Upper lobe of left lung (tissue), 6 donors: ENCODE measurements at regions not wholly inside any gene's neighbourhood (a gene's known extent, or its start where the extent isn't known, plus 50 kb on each side); places are given as distances from the start of the nearest gene placed in this dataset.

Experiments
- ATAC-seq, 2 donors: fragments of 200-7000 bp; cut with Tn5 transposase; one replicate each; pipeline ENCODE4 v1.9.1; 2022; ENCODE audit warnings: mild to moderate bottlenecking in 2 of 2, moderate library complexity in 2 of 2; ENCODE audit not compliant: low FRiP score in 2 of 2
- DNase-seq, 2 donors: peaks; one replicate each; pipeline ENCODE4 v3.0.0-alpha.2; 2019 to 2020
- H3K27ac ChIP-seq, 4 donors: fragments of 200-600 bp; sonication (generic); one replicate each; pipeline ENCODE4 v1.5.1; 2016 to 2019
- H3K27me3 ChIP-seq, 4 donors: fragments of 200-600 bp; sonication (generic); one replicate each; pipeline ENCODE4 v1.5.1; 2017 to 2019
- H3K36me3 ChIP-seq, 4 donors: fragments of 200-600 bp; sonication (generic); one replicate each; pipeline ENCODE4 v1.5.1; 2016 to 2019
- H3K4me1 ChIP-seq, 4 donors: fragments of 200-600 bp; sonication (generic); one replicate each; pipeline ENCODE4 v1.5.1; 2018 to 2019
- H3K4me3 ChIP-seq, 4 donors: fragments of 200-600 bp; sonication (generic); one replicate each; pipeline ENCODE4 v1.5.1; 2017 to 2019; ENCODE audit warnings: mild to moderate bottlenecking in 2 of 4, moderate library complexity in 1 of 4
- H3K9me3 ChIP-seq, 4 donors: fragments of 200-600 bp; sonication (generic); one replicate each; pipeline ENCODE4 v1.5.1; 2018 to 2019
- CTCF ChIP-seq, 6 experiments: fragments of 450-650 bp in 4 of 6; fragments of 200-600 bp in 2 of 6; sonication (generic) in 2 of 6; IDR thresholded peaks; one replicate each; pipeline ENCODE4 v1.5.1; 2016 to 2019; ENCODE audit warnings: antibody characterized with exemption in 6 of 6
- EP300 ChIP-seq, 4 donors: sonication (generic); formaldehyde crosslinking; IDR thresholded peaks; one replicate each; pipeline ENCODE4 v1.5.1; 2017; ENCODE audit warnings: antibody characterized with exemption in 4 of 4, control low read depth in 2 of 4
- POLR2A ChIP-seq, 4 donors: fragments of 450-650 bp; IDR thresholded peaks; one replicate each; pipeline ENCODE4 v1.5.1; 2016 to 2017; ENCODE audit warnings: antibody characterized with exemption in 4 of 4, mild to moderate bottlenecking in 2 of 4
- POLR2AphosphoS5 ChIP-seq, 2 donors: sonication (generic); formaldehyde crosslinking; IDR thresholded peaks; one replicate each; pipeline ENCODE4 v1.5.1; 2017; ENCODE audit warnings: antibody characterized with exemption in 2 of 2
- WGBS, 2 donors: methylation state at CpG; one replicate each; pipeline ENCODE4 v1.1.5; 2017 to 2018; 5-methylcytosine and 5-hydroxymethylcytosine counted together
- donor health status: DM: no; HTN: no; CAD: no; lungs with moderate emphysema.
- donor health status: DM: no; HTN: yes; CAD: no; lungs with severe emphysema.

DNA sequence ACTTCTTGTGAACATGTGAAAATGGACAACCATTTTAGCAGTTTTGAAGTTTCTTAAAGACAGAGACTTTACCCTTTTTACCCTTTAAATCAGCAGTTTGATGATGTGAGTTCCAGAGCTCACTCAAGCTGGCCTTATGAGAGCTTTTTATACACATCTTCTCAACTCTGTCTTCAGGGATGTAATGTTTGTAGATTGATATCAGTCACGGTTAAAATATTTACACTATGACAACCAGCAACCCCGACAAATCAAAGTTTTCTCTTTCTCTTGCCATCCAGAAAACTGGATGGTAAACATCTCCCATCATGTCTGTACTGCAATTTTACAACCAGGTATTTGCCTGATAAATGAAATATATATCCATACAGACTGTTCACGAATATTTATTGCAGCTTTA lies 233.4 kb upstream of the ST8SIA4 start:
- no peak for ATAC-seq
- TF ChIP-seq POLR2A (IDR thresholded peaks at IDR 0.05), result no peak
- TF ChIP-seq POLR2AphosphoS5 (IDR thresholded peaks at IDR 0.05), result no peak
- no peak for TF ChIP-seq EP300 (IDR thresholded peaks at IDR 0.05)
- no peak for TF ChIP-seq CTCF (IDR thresholded peaks at IDR 0.05)
- no peaks in the 10 kb centered on the region for H3K4me1 ChIP-seq

DNA sequence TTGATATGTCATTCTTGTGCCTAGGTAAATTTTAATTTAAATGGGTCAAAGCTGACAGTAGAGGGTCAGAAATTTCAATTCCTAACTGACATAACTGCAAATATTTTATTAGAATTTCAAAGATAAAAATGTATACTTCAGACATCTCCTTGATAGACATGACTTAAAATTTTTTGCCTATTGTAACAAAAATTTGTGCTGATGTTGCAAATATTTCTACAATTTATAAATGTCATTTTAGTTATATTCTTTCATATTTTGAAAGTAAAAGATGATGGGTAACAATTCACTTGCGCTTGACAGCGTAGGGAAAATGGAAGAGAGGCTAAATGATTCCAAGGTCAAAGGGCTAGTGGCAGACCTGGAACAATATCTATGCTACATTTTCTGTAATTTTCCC lies 220.3 kb upstream of the ST8SIA4 start:
- Histone ChIP-seq H3K36me3 (no peaks in the 10 kb centered on the region), H3K4me3 (no peak overlapping the region), H3K27me3 (no peaks in the 10 kb centered on the region), H3K9me3 (no peaks in the 10 kb centered on the region), H3K27ac (no peak overlapping the region), H3K4me1 (no peaks in the 10 kb centered on the region)
- DNase-seq, result no peak
- 82 to 89% methylated on average over 2 of the region's 2 CpGs for WGBS, 2 donors
- no peak for TF ChIP-seq POLR2A (IDR thresholded peaks at IDR 0.05)
- TF ChIP-seq POLR2AphosphoS5 (IDR thresholded peaks at IDR 0.05), result no peak
- TF ChIP-seq EP300 (IDR thresholded peaks at IDR 0.05), result no peak
- no peak for TF ChIP-seq CTCF (IDR thresholded peaks at IDR 0.05)
- no peak for ATAC-seq

More for the DNA sequence above, 233.4 kb upstream of the ST8SIA4 start:
- Histone ChIP-seq H3K36me3 (no peaks in the 10 kb centered on the region), H3K4me3 (no peak overlapping the region), H3K27me3 (no peaks in the 10 kb centered on the region), H3K27ac (no peak overlapping the region), H3K9me3 (no peaks in the 10 kb centered on the region)
- no peak for DNase-seq
- WGBS, 2 donors, result 50% methylated on average over 3 of the region's 3 CpGs

DNA sequence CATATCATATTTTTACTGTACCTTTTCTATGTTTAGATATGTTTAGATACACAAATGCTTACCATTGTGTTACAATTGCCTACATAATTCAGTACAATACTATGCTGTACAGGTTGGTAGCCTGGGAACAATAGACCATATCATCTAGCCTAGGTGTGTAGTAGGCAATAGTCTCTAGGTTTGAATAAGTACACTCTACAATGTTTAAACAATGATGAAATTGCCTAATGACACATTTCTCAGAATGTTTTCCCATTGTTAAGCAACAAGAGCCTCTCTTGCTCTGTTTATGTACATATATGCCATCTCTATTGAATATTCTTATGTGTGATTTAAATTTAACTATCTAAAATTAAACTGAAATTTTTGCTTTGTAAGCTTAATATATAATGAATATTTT lies 209.6 kb upstream of the ST8SIA4 start:
- ATAC-seq (peak in 1 of 2 donors; percentile 34), DNase-seq (no peak)
- Histone ChIP-seq H3K36me3 (no peaks in the 10 kb centered on the region), H3K9me3 (no peaks in the 10 kb centered on the region), H3K4me1 (no peaks in the 10 kb centered on the region), H3K27ac (no peak overlapping the region), H3K4me3 (no peak overlapping the region), H3K27me3 (no peaks in the 10 kb centered on the region)
- TF ChIP-seq EP300 (IDR thresholded peaks at IDR 0.05), result no peak
- TF ChIP-seq CTCF (IDR thresholded peaks at IDR 0.05), result no peak
- no peak for TF ChIP-seq POLR2AphosphoS5 (IDR thresholded peaks at IDR 0.05)
- TF ChIP-seq POLR2A (IDR thresholded peaks at IDR 0.05), result no peak

GRCh38 chr5:101103874-101104273 lies 200.8 kb upstream of the ST8SIA4 start:
- Histone ChIP-seq H3K4me3 (no peak overlapping the region), H3K4me1 (no peaks in the 10 kb centered on the region), H3K9me3 (no peaks in the 10 kb centered on the region), H3K36me3 (no peaks in the 10 kb centered on the region), H3K27me3 (no peaks in the 10 kb centered on the region), H3K27ac (no peak overlapping the region)
- WGBS, 2 donors, result 61 to 68% methylated on average over 1 of the region's 1 CpG
- no peak for TF ChIP-seq CTCF (IDR thresholded peaks at IDR 0.05)
- TF ChIP-seq POLR2AphosphoS5 (IDR thresholded peaks at IDR 0.05), result no peak
- TF ChIP-seq POLR2A (IDR thresholded peaks at IDR 0.05), result no peak
- no peak for TF ChIP-seq EP300 (IDR thresholded peaks at IDR 0.05)
- DNase-seq (no peak), ATAC-seq (peak in 1 of 2 donors; percentile 51)

GRCh38 chr5:101102506-101102905 lies 199.4 kb upstream of the ST8SIA4 start:
- Histone ChIP-seq H3K27ac (no peak overlapping the region), H3K9me3 (no peaks in the 10 kb centered on the region), H3K4me3 (no peak overlapping the region), H3K4me1 (no peaks in the 10 kb centered on the region), H3K36me3 (no peaks in the 10 kb centered on the region), H3K27me3 (no peaks in the 10 kb centered on the region)
- TF ChIP-seq POLR2AphosphoS5 (IDR thresholded peaks at IDR 0.05), result no peak
- TF ChIP-seq CTCF (IDR thresholded peaks at IDR 0.05), result no peak
- no peak for TF ChIP-seq POLR2A (IDR thresholded peaks at IDR 0.05)
- TF ChIP-seq EP300 (IDR thresholded peaks at IDR 0.05), result no peak
- ATAC-seq (no peak), DNase-seq (no peak)
